Calu3 (cell line): ENCODE measurements at regions not wholly inside any gene's neighbourhood (a gene's known extent, or its start where the extent isn't known, plus 50 kb on each side); places are given as distances from the start of the nearest gene placed in this dataset.
"Not testable (repeated sequence)": the region's sequence is repeated elsewhere in the genome, so short reads cannot be mapped to it uniquely, and the experiment has no call there.

Experiments
- BruUV-seq: library from RNA; stranded (reverse); fragments of 400-500 nt; replicated peaks from 2 replicates; lab custom pipeline; 2021; lab: Mats Ljungman, UMichigan
- CTCF ChIA-PET: fragments of 300-600 bp; sonication (Branson Sonifier 250); formaldehyde crosslinking; loops from one replicate; lab custom pipeline; 2022; ENCODE audit warnings: antibody characterized with exemption; lab: Charles Lee
- DNase-seq: peaks from one replicate; pipeline ENCODE4 v3.0.0; 2022
- H3K27ac Mint-ChIP-seq: one replicate; pipeline ENCODE4 v1.8.0; 2022; ENCODE audit warnings: mixed read lengths; ENCODE audit not compliant: unreplicated experiment
- H3K27me3 Mint-ChIP-seq: one replicate; pipeline ENCODE4 v1.8.0; 2022; ENCODE audit warnings: mixed read lengths; ENCODE audit not compliant: unreplicated experiment
- H3K36me3 Mint-ChIP-seq: one replicate; pipeline ENCODE4 v1.8.0; 2022; ENCODE audit warnings: mild to moderate bottlenecking, moderate library complexity, mixed read lengths; ENCODE audit not compliant: insufficient read depth, unreplicated experiment
- H3K4me1 Mint-ChIP-seq: one replicate; pipeline ENCODE4 v1.8.0; 2022; ENCODE audit warnings: mild to moderate bottlenecking, low read depth, mixed read lengths; ENCODE audit not compliant: unreplicated experiment
- H3K4me3 Mint-ChIP-seq: one replicate; pipeline ENCODE4 v1.8.0; 2022; ENCODE audit warnings: mild to moderate bottlenecking, low read depth, moderate library complexity, mixed read lengths; ENCODE audit not compliant: unreplicated experiment
- H3K9me3 Mint-ChIP-seq: one replicate; pipeline ENCODE4 v1.8.0; 2022; ENCODE audit warnings: low read depth, mixed read lengths; ENCODE audit not compliant: unreplicated experiment
- CTCF ChIP-seq: fragments of 200-600 bp; IDR thresholded peaks from one replicate; pipeline ENCODE4 v1.8.0; 2022; ENCODE audit warnings: antibody characterized with exemption; ENCODE audit not compliant: unreplicated experiment
- intact Hi-C: fragments of 100-400 bp; cut with micrococcal nuclease; formaldehyde crosslinking; loops from one replicate; pipeline ENCODE4 v1.10.0; 2022; ENCODE audit not compliant: unreplicated experiment

- intact Hi-C loops: no loop called here
- H3K36me3 Mint-ChIP-seq: no peaks in the 10 kb centered on the region
- no TSS peak for BruUV-seq
These were observed 1482.8 kb downstream of the OLFM4 start for GRCh38 chr13:54511366-54511765.

GRCh38 chr13:54513254-54513653 is 1484.6 kb downstream of the OLFM4 start:
- BruUV-seq: no TSS peak
- CTCF ChIA-PET: no interaction called here
- H3K4me1 Mint-ChIP-seq: no peaks in the 10 kb centered on the region
- TF ChIP-seq CTCF: no peak
- H3K9me3 Mint-ChIP-seq: peaks cover under 1% of the 10 kb centered on the region
- no peaks in the 10 kb centered on the region for H3K27me3 Mint-ChIP-seq
- no peaks in the 10 kb centered on the region for H3K36me3 Mint-ChIP-seq
- intact Hi-C loops: no loop called here
- no peak overlapping the region for H3K4me3 Mint-ChIP-seq
- no peak for DNase-seq
- H3K27ac Mint-ChIP-seq: no peak overlapping the region

More at GRCh38 chr13:54511366-54511765, 1482.8 kb downstream of the OLFM4 start:
- no peaks in the 10 kb centered on the region for H3K4me1 Mint-ChIP-seq
- no peak overlapping the region for H3K4me3 Mint-ChIP-seq
- CTCF ChIA-PET: no interaction called here
- TF ChIP-seq CTCF: no peak
- no peaks in the 10 kb centered on the region for H3K27me3 Mint-ChIP-seq
- peaks cover 3% of the 10 kb centered on the region for H3K9me3 Mint-ChIP-seq
- no peak for DNase-seq
- no peak overlapping the region for H3K27ac Mint-ChIP-seq

DNA sequence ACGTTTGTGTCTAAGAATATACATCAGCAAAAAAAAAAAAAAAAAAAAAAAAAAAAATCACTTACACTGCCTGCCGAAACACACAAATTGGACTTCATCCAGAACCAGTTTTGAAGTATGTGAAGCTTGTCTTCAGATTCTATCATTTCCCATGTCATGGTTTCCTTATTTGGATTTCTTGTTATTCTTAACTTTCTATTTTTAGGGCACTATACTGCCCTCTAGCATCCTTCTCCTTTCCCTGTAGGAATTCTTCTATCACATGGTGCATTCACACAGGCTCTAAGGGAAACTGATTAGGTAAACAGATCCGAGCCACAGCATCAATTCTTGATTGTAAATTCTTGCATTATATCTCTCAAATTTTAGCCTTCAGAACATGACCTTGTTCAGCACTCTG is 1507.5 kb downstream of the OLFM4 start:
- no peak for DNase-seq
- H3K4me1 Mint-ChIP-seq: no peaks in the 10 kb centered on the region
- BruUV-seq: no TSS peak
- H3K27ac Mint-ChIP-seq: no peak overlapping the region
- CTCF ChIA-PET: no interaction called here
- TF ChIP-seq CTCF: no peak
- H3K9me3 Mint-ChIP-seq: peaks cover 2% of the 10 kb centered on the region
- no peaks in the 10 kb centered on the region for H3K36me3 Mint-ChIP-seq
- H3K4me3 Mint-ChIP-seq: no peak overlapping the region
- intact Hi-C loops: no loop called here
- no peaks in the 10 kb centered on the region for H3K27me3 Mint-ChIP-seq

DNA sequence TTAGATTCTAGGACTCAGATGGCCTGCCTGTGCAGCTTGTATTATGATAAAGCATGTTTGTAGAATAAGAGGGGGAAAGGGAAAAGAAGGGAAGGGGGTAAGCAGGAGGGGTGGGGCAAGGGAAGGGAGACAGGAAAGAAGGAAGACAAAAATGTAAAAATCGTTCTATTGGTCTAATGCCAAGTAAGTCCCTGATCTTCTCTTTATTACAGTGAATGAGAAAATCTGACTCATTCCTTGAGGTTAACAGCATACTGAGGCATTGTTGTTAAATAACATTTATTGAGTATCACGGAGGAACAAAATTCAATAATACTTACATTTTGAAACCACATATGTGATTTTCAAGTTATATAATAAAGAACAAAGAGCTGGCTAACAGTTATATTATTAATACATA is 1534.7 kb downstream of the OLFM4 start:
- no TSS peak for BruUV-seq
- TF ChIP-seq CTCF: no peak
- Mint-ChIP-seq H3K36me3 (no peaks in the 10 kb centered on the region), H3K27ac (no peak overlapping the region), H3K4me1 (no peaks in the 10 kb centered on the region), H3K9me3 (peaks cover 4% of the 10 kb centered on the region), H3K27me3 (no peaks in the 10 kb centered on the region), H3K4me3 (no peak overlapping the region)
- DNase-seq: no peak
- intact Hi-C loops: no loop called here
- CTCF ChIA-PET: no interaction called here

- H3K27ac Mint-ChIP-seq, DNase-seq, CTCF ChIA-PET, H3K27me3 Mint-ChIP-seq, intact Hi-C loops, H3K4me1 Mint-ChIP-seq, BruUV-seq, H3K36me3 Mint-ChIP-seq, H3K4me3 Mint-ChIP-seq: not testable (repeated sequence)
- peaks cover 30% of the 10 kb centered on the region for H3K9me3 Mint-ChIP-seq
These were observed 1543.4 kb downstream of the OLFM4 start for GRCh38 chr13:54572037-54572436.
